Pancreas (tissue), 10 donors: ENCODE measurements at regions not wholly inside any gene's neighbourhood (a gene's known extent, or its start where the extent isn't known, plus 50 kb on each side); places are given as distances from the start of the nearest gene placed in this dataset.
"Not testable (repeated sequence)": the region's sequence is repeated elsewhere in the genome, so short reads cannot be mapped to it uniquely, and the experiment has no call there.

Experiments
- ATAC-seq, 4 donors: fragments of 200-7000 bp; cut with Tn5 transposase; one replicate each; pipeline versions ENCODE4 v1.8.0 to v1.9.1; 2020; ENCODE audit warnings: mild to moderate bottlenecking in 4 of 4, moderate library complexity in 4 of 4
- DNase-seq, 6 donors: peaks; one replicate each; pipeline ENCODE4 v3.0.0-alpha.2; 2020
- FAIRE-seq: peaks from 2 replicates; lab custom pipeline; 2012; peaks lifted over from hg19 to GRCh38; lab: Jason Lieb, UNC
- H3K27ac ChIP-seq, 4 donors: fragments of 200-600 bp; sonication (generic); 1 replicate in 3 of 4; 2 replicates in 1 of 4; pipeline versions ENCODE4 v1.5.0 to v1.8.0; 2020
- H3K27me3 ChIP-seq, 4 donors: fragments of 200-600 bp; one replicate each; pipeline ENCODE4 v1.8.0; 2021
- H3K36me3 ChIP-seq, 3 donors: fragments of 200-600 bp; sonication (generic) in 1 of 3; one replicate each; pipeline versions ENCODE4 v1.5.0 to v1.8.0; 2020 to 2021
- H3K4me1 ChIP-seq, 3 donors: fragments of 200-600 bp; one replicate each; pipeline ENCODE4 v1.8.0; 2021
- H3K4me3 ChIP-seq, 4 donors: fragments of 200-600 bp; sonication (generic) in 2 of 4; one replicate each; pipeline versions ENCODE4 v1.5.0 to v1.8.0; 2020 to 2021
- H3K9me3 ChIP-seq, 4 donors: fragments of 200-600 bp; one replicate each; pipeline ENCODE4 v1.8.0; 2021
- CTCF ChIP-seq, 4 donors: fragments of 200-600 bp; sonication (generic) in 3 of 4; IDR thresholded peaks; one replicate each; pipeline versions ENCODE4 v1.5.0 to v1.8.0; 2021; ENCODE audit warnings: antibody characterized with exemption in 4 of 4
- WGBS, 2 donors: extraction: QIAGEN DNeasy Blood & Tissue Kit; methylation state at CpG; one replicate each; pipeline ENCODE4 v1.1.7; 2013; 5-methylcytosine and 5-hydroxymethylcytosine counted together
- intact Hi-C, 3 donors: fragments of 100-400 bp; cut with DNase I; formaldehyde crosslinking; loops; one replicate each; pipeline versions ENCODE4 v1.11.1 to v1.14.2; 2022
- donor health status: healthy with polysubstance abuse.
- donor health status: DM: no; HTN: no; CAD: no; lungs with moderate emphysema.
- donor health status: DM: no; HTN: no; CAD: no.
- donor health status: control.
- donor health status: control.
- donor health status: Bipolar disorder and iron deficiency.
- donor health status: DM: yes; HTN: yes; CAD: no.
- donor health status: DM: no; HTN: no; CAD: no.
- donor health status: DM: no; HTN: no; CAD: no.
- donor health status: DM: yes; HTN: yes; CAD: no.

GRCh38 chr15:22240986-22241385, 160.7 kb downstream of the OR4M2 start:
- H3K4me3 ChIP-seq: no peak overlapping the region
- H3K27me3 ChIP-seq: peaks cover 0 to 5% (median 0%) of the 10 kb centered on the region in 4 donors
- H3K4me1 ChIP-seq: no peaks in the 10 kb centered on the region
- WGBS, 2 donors: 52 to 62% methylated on average over 7 of the region's 7 CpGs
- no peaks in the 10 kb centered on the region for H3K36me3 ChIP-seq
- intact Hi-C loops: no loop called here
- no peak for DNase-seq
- no peak for FAIRE-seq
- TF ChIP-seq CTCF (IDR thresholded peaks at IDR 0.05): no peak
- H3K27ac ChIP-seq: no peak overlapping the region
- ATAC-seq: no peak
- H3K9me3 ChIP-seq: no peaks in the 10 kb centered on the region

- TF ChIP-seq CTCF (IDR thresholded peaks at IDR 0.05): no peak
- H3K36me3 ChIP-seq: no peaks in the 10 kb centered on the region
- H3K27ac ChIP-seq: no peak overlapping the region
- intact Hi-C loops: no loop called here
- FAIRE-seq: no peak
- ATAC-seq: no peak
- 67 to 78% methylated on average over 8 of the region's 8 CpGs for WGBS, 2 donors
- H3K9me3 ChIP-seq: no peaks in the 10 kb centered on the region
- H3K27me3 ChIP-seq: peaks cover 0 to 5% (median 0%) of the 10 kb centered on the region in 4 donors
- H3K4me3 ChIP-seq: no peak overlapping the region
- DNase-seq: no peak
- H3K4me1 ChIP-seq: no peaks in the 10 kb centered on the region
Observed at GRCh38 chr15:22241451-22241850, 161.1 kb downstream of the OR4M2 start.

GRCh38 chr15:22242311-22242710, 162.0 kb downstream of the OR4M2 start:
- ATAC-seq, H3K9me3 ChIP-seq, H3K27ac ChIP-seq, H3K27me3 ChIP-seq, DNase-seq, H3K4me3 ChIP-seq, H3K36me3 ChIP-seq, H3K4me1 ChIP-seq, FAIRE-seq, intact Hi-C loops: not testable (repeated sequence)
- 61 to 70% methylated on average over 9 of the region's 9 CpGs for WGBS, 2 donors

GRCh38 chr15:22243440-22244130, 163.3 kb downstream of the OR4M2 start:
- no peaks in the 10 kb centered on the region for H3K36me3 ChIP-seq
- ATAC-seq (no peak), FAIRE-seq (no peak), DNase-seq (no peak)
- H3K27me3 ChIP-seq: peaks cover 0 to 5% (median 0%) of the 10 kb centered on the region in 4 donors
- no peaks in the 10 kb centered on the region for H3K4me1 ChIP-seq
- intact Hi-C loops: no loop called here
- H3K9me3 ChIP-seq: no peaks in the 10 kb centered on the region
- TF ChIP-seq CTCF (IDR thresholded peaks at IDR 0.05): no peak
- no peak overlapping the region for H3K27ac ChIP-seq
- WGBS, 2 donors: 64 to 67% methylated on average over 8 of the region's 8 CpGs
- H3K4me3 ChIP-seq: no peak overlapping the region

GRCh38 chr15:22249511-22249910, 169.2 kb downstream of the OR4M2 start:
- FAIRE-seq, ATAC-seq, H3K27ac ChIP-seq, H3K36me3 ChIP-seq, H3K27me3 ChIP-seq, H3K9me3 ChIP-seq, intact Hi-C loops, H3K4me3 ChIP-seq, DNase-seq, H3K4me1 ChIP-seq: not testable (repeated sequence)
- 80 to 87% methylated on average over 7 of the region's 7 CpGs for WGBS, 2 donors

GRCh38 chr15:22250501-22251290, 170.4 kb downstream of the OR4M2 start:
- H3K27ac ChIP-seq, H3K27me3 ChIP-seq, H3K4me3 ChIP-seq, H3K36me3 ChIP-seq, H3K4me1 ChIP-seq, H3K9me3 ChIP-seq, DNase-seq, FAIRE-seq, intact Hi-C loops: not testable (repeated sequence)
- ATAC-seq: peak in 1 of 4 donors; percentile 60
- WGBS, 2 donors: 57 to 58% methylated on average over 18 of the region's 18 CpGs
